BE2C (cell line): ENCODE measurements at regions not wholly inside any gene's neighbourhood (a gene's known extent, or its start where the extent isn't known, plus 50 kb on each side); places are given as distances from the start of the nearest gene placed in this dataset.
"Not testable (repeated sequence)": the region's sequence is repeated elsewhere in the genome, so short reads cannot be mapped to it uniquely, and the experiment has no call there.

ENCODE experiments used
- DNase-seq: peaks from one replicate; pipeline ENCODE4 v3.0.0-alpha.2; 2020
- H3K27me3 ChIP-seq: fragments of 250-450 bp; sonication (Bioruptor Pico); 2 replicates; pipeline ENCODE4 v1.5.1; 2020; ENCODE audit warnings: mild to moderate bottlenecking
- H3K36me3 ChIP-seq: fragments of 250-450 bp; sonication (Bioruptor Pico); 2 replicates; pipeline ENCODE4 v1.5.1; 2020; ENCODE audit warnings: mild to moderate bottlenecking
- H3K4me1 ChIP-seq: fragments of 250-450 bp; sonication (Bioruptor Pico); 2 replicates; pipeline ENCODE4 v1.5.1; 2020
- H3K4me3 ChIP-seq: 2 replicates; pipeline ENCODE4 v1.5.1; 2011; ENCODE audit warnings: low read depth, low read length
- H3K9me3 ChIP-seq: fragments of 250-450 bp; sonication (Bioruptor Pico); 2 replicates; pipeline ENCODE4 v1.5.1; 2020
- CTCF ChIP-seq: IDR thresholded peaks from 2 replicates; pipeline ENCODE4 v1.5.1; 2012; ENCODE audit warnings: mild to moderate bottlenecking, low read depth, low read length

GRCh38 chr12:126436041-126436440, 1370.8 kb downstream of the AACS start:
- no peak overlapping the region for H3K4me3 ChIP-seq
- H3K36me3 ChIP-seq: no peaks in the 10 kb centered on the region
- DNase-seq: no peak
- no peaks in the 10 kb centered on the region; the same call in 1 of the 2 replicates for H3K9me3 ChIP-seq
- no peaks in the 10 kb centered on the region for H3K4me1 ChIP-seq
- no peak for TF ChIP-seq CTCF
- H3K27me3 ChIP-seq: no peaks in the 10 kb centered on the region

GRCh38 chr12:126437934-126438333, 1372.7 kb downstream of the AACS start:
- H3K36me3 ChIP-seq: no peaks in the 10 kb centered on the region
- no peak for TF ChIP-seq CTCF
- H3K4me3 ChIP-seq: no peak overlapping the region
- H3K9me3 ChIP-seq: no peaks in the 10 kb centered on the region; the same call in 1 of the 2 replicates
- no peaks in the 10 kb centered on the region for H3K4me1 ChIP-seq
- no peaks in the 10 kb centered on the region for H3K27me3 ChIP-seq
- DNase-seq: no peak

GRCh38 chr12:126443977-126444376, 1378.7 kb downstream of the AACS start:
- no peak for TF ChIP-seq CTCF
- H3K27me3 ChIP-seq: no peaks in the 10 kb centered on the region

GRCh38 chr12:126447346-126447745, 1382.1 kb downstream of the AACS start:
- Histone ChIP-seq H3K36me3 (no peaks in the 10 kb centered on the region), H3K4me1 (no peaks in the 10 kb centered on the region), H3K27me3 (no peaks in the 10 kb centered on the region), H3K4me3 (no peak overlapping the region), H3K9me3 (no peaks in the 10 kb centered on the region; the same call in 1 of the 2 replicates)
- no peak for DNase-seq
- TF ChIP-seq CTCF: no peak

More at GRCh38 chr12:126443977-126444376, 1378.7 kb downstream of the AACS start:
- no peak overlapping the region for H3K4me3 ChIP-seq
- DNase-seq: no peak
- H3K36me3 ChIP-seq: no peaks in the 10 kb centered on the region
- no peaks in the 10 kb centered on the region for H3K4me1 ChIP-seq
- no peaks in the 10 kb centered on the region for H3K9me3 ChIP-seq

GRCh38 chr12:126451809-126452208, 1386.6 kb downstream of the AACS start:
- DNase-seq: no peak
- Histone ChIP-seq H3K4me1 (no peaks in the 10 kb centered on the region), H3K27me3 (no peaks in the 10 kb centered on the region), H3K9me3 (no peaks in the 10 kb centered on the region; the same call in 1 of the 2 replicates), H3K4me3 (no peak overlapping the region), H3K36me3 (no peaks in the 10 kb centered on the region)
- TF ChIP-seq CTCF: no peak

GRCh38 chr12:126452686-126453085, 1387.5 kb downstream of the AACS start:
- H3K36me3 ChIP-seq, H3K9me3 ChIP-seq, H3K4me3 ChIP-seq, H3K4me1 ChIP-seq, DNase-seq, H3K27me3 ChIP-seq: not testable (repeated sequence)

- DNase-seq: no peak
- H3K27me3 ChIP-seq: no peaks in the 10 kb centered on the region
- TF ChIP-seq CTCF: no peak
- no peaks in the 10 kb centered on the region for H3K36me3 ChIP-seq
- H3K9me3 ChIP-seq: no peaks in the 10 kb centered on the region; the same call in none of the 2 replicates
- H3K4me1 ChIP-seq: no peaks in the 10 kb centered on the region
- no peak overlapping the region for H3K4me3 ChIP-seq
Measured at GRCh38 chr12:126454581-126454980, 1389.3 kb downstream of the AACS start.
